Cardiac muscle cell (in vitro differentiated cells and primary cell): ENCODE measurements at regions not wholly inside any gene's neighbourhood (a gene's known extent, or its start where the extent isn't known, plus 50 kb on each side); places are given as distances from the start of the nearest gene placed in this dataset.

Experiments used
- DNase-seq, 2 donors: peaks; one replicate each; pipeline versions ENCODE4 v3.0.0 to v3.0.0-alpha.2; 2010 to 2017; ENCODE audit warnings: low read depth in 1 of 2, low spot score in 1 of 2
- H3K27ac ChIP-seq: fragments of 200-600 bp; sonication (generic); 2 replicates; pipeline ENCODE4 v1.5.1; 2016
- H3K27me3 ChIP-seq: fragments of 200-600 bp; sonication (generic); 2 replicates; pipeline ENCODE4 v1.6.0; 2016; ENCODE audit warnings: control low read depth
- H3K36me3 ChIP-seq: fragments of 200-600 bp; sonication (generic); 2 replicates; pipeline ENCODE4 v1.5.1; 2016; ENCODE audit warnings: control low read depth
- H3K4me1 ChIP-seq: fragments of 200-600 bp; sonication (generic); 2 replicates; pipeline ENCODE4 v1.8.1; 2017; ENCODE audit warnings: low read depth, mild to moderate bottlenecking, mixed run types
- H3K4me3 ChIP-seq: fragments of 200-600 bp; sonication (generic); 2 replicates; pipeline ENCODE4 v1.5.1; 2016; ENCODE audit warnings: mild to moderate bottlenecking
- H3K9me3 ChIP-seq: fragments of 200-600 bp; sonication (generic); 2 replicates; pipeline ENCODE4 v1.5.1; 2017; ENCODE audit warnings: low read depth, mild to moderate bottlenecking, control low read depth
- CTCF ChIP-seq: IDR thresholded peaks from 2 replicates; pipeline ENCODE4 v1.5.1; 2012; ENCODE audit warnings: low read depth, mild to moderate bottlenecking, low read length

GRCh38 chr3:159187232-159187631 lies 385.4 kb downstream of the MFSD1 start:
- H3K27me3 ChIP-seq, result no peaks in the 10 kb centered on the region
- H3K9me3 ChIP-seq, result no peaks in the 10 kb centered on the region
- no peak overlapping the region for H3K4me3 ChIP-seq
- DNase-seq, result peak in 1 of 2 donors; percentile 70
- no peak for TF ChIP-seq CTCF
- no peaks in the 10 kb centered on the region for H3K36me3 ChIP-seq
- H3K27ac ChIP-seq, result no peak overlapping the region
- H3K4me1 ChIP-seq, result no peaks in the 10 kb centered on the region

GRCh38 chr3:159187706-159188105 lies 385.9 kb downstream of the MFSD1 start:
- no peaks in the 10 kb centered on the region for H3K4me1 ChIP-seq
- H3K27ac ChIP-seq, result no peak overlapping the region
- no peaks in the 10 kb centered on the region for H3K9me3 ChIP-seq
- DNase-seq, result no peak
- no peak for TF ChIP-seq CTCF
- no peak overlapping the region for H3K4me3 ChIP-seq
- H3K27me3 ChIP-seq, result no peaks in the 10 kb centered on the region
- no peaks in the 10 kb centered on the region for H3K36me3 ChIP-seq

- DNase-seq, result peak in 1 of 2 donors; percentile 16
- H3K4me1 ChIP-seq, result no peaks in the 10 kb centered on the region
- no peak for TF ChIP-seq CTCF
- H3K4me3 ChIP-seq, result no peak overlapping the region
- no peaks in the 10 kb centered on the region for H3K9me3 ChIP-seq
- H3K36me3 ChIP-seq, result no peaks in the 10 kb centered on the region
- no peak overlapping the region for H3K27ac ChIP-seq
- no peaks in the 10 kb centered on the region for H3K27me3 ChIP-seq
Observed at GRCh38 chr3:159189994-159190669, 388.3 kb downstream of the MFSD1 start.

GRCh38 chr3:159191447-159191846 lies 389.6 kb downstream of the MFSD1 start:
- Histone ChIP-seq H3K27me3 (no peaks in the 10 kb centered on the region), H3K9me3 (no peaks in the 10 kb centered on the region), H3K4me1 (no peaks in the 10 kb centered on the region), H3K27ac (no peak overlapping the region), H3K4me3 (no peak overlapping the region), H3K36me3 (no peaks in the 10 kb centered on the region)
- DNase-seq, result peak in 1 of 2 donors; percentile 45
- no peak for TF ChIP-seq CTCF

- DNase-seq, result no peak
- no peak for TF ChIP-seq CTCF
Observed at GRCh38 chr3:159196359-159196758, 394.5 kb downstream of the MFSD1 start.

More at GRCh38 chr3:159196359-159196758, 394.5 kb downstream of the MFSD1 start:
- Histone ChIP-seq H3K27ac (no peak overlapping the region), H3K36me3 (no peaks in the 10 kb centered on the region), H3K4me3 (no peak overlapping the region), H3K4me1 (no peaks in the 10 kb centered on the region), H3K9me3 (no peaks in the 10 kb centered on the region), H3K27me3 (no peaks in the 10 kb centered on the region)
